HuH-7 (cell line): ENCODE measurements at regions not wholly inside any gene's neighbourhood (a gene's known extent, or its start where the extent isn't known, plus 50 kb on each side); places are given as distances from the start of the nearest gene placed in this dataset.

ENCODE experiments used
- DNase-seq: peaks from one replicate; pipeline ENCODE4 v3.0.0; 2011; ENCODE audit warnings: low spot score

- DNase-seq, result no peak
Observed at GRCh38 chr10:128898916-128899195, 568.2 kb upstream of the MGMT start.

GRCh38 chr10:128900456-128900855 lies 566.6 kb upstream of the MGMT start:
- DNase-seq, result no peak

GRCh38 chr10:128901236-128901635 lies 565.8 kb upstream of the MGMT start:
- DNase-seq, result no peak

GRCh38 chr10:128902031-128902710 lies 564.9 kb upstream of the MGMT start:
- no peak for DNase-seq

GRCh38 chr10:128907155-128907941 lies 559.7 kb upstream of the MGMT start:
- no peak for DNase-seq

- DNase-seq, result no peak
Observed at GRCh38 chr10:128908099-128908498, 558.9 kb upstream of the MGMT start.

GRCh38 chr10:128908499-128908898 lies 558.5 kb upstream of the MGMT start:
- no peak for DNase-seq

GRCh38 chr10:128912568-128913311 lies 554.3 kb upstream of the MGMT start:
- no peak for DNase-seq

GRCh38 chr10:128914681-128915080 lies 552.4 kb upstream of the MGMT start:
- no peak for DNase-seq

GRCh38 chr10:128915630-128916029 lies 551.4 kb upstream of the MGMT start:
- no peak for DNase-seq

- no peak for DNase-seq
Observed at GRCh38 chr10:128916383-128916782, 550.7 kb upstream of the MGMT start.

GRCh38 chr10:128921389-128922022 lies 545.5 kb upstream of the MGMT start:
- DNase-seq, result no peak

GRCh38 chr10:128922172-128922571 lies 544.9 kb upstream of the MGMT start:
- DNase-seq, result no peak

GRCh38 chr10:128922619-128923196 lies 544.3 kb upstream of the MGMT start:
- DNase-seq, result no peak

GRCh38 chr10:128924918-128925317 lies 542.1 kb upstream of the MGMT start:
- DNase-seq, result no peak

GRCh38 chr10:128926711-128927110 lies 540.3 kb upstream of the MGMT start:
- no peak for DNase-seq

GRCh38 chr10:128927497-128928161 lies 539.4 kb upstream of the MGMT start:
- no peak for DNase-seq

- no peak for DNase-seq
Observed at GRCh38 chr10:128928231-128928836, 538.7 kb upstream of the MGMT start.

GRCh38 chr10:128929131-128929530 lies 537.9 kb upstream of the MGMT start:
- no peak for DNase-seq

- DNase-seq, result no peak
Observed at GRCh38 chr10:128929767-128930166, 537.3 kb upstream of the MGMT start.

- no peak for DNase-seq
Observed at GRCh38 chr10:128930515-128930914, 536.5 kb upstream of the MGMT start.
